ENCODE measurements at regions not wholly inside any gene's neighbourhood (a gene's known extent, or its start where the extent isn't known, plus 50 kb on each side); places are given as distances from the start of the nearest gene placed in this dataset.

DNA sequence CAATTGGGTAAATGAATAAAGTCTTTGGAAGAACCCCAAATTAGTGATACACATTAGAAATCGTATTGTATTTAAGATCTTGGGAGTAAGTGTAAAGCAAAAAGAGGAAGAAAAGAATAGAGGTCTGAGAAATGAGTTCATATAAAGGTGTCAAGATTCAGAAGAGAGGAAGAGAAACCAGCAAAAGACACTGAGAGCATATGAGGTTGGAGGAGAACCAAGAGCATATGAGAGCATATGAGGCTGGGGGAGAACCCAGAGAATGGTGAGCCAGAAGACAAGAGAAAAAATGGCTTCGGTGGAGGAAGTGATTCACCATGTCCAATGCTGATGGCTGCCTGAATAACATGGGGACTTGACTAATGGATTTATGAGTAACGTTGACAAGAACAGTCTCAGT, 620.1 kb upstream of the GCFC2 start:
- TF ChIP-seq, protein P1, sequence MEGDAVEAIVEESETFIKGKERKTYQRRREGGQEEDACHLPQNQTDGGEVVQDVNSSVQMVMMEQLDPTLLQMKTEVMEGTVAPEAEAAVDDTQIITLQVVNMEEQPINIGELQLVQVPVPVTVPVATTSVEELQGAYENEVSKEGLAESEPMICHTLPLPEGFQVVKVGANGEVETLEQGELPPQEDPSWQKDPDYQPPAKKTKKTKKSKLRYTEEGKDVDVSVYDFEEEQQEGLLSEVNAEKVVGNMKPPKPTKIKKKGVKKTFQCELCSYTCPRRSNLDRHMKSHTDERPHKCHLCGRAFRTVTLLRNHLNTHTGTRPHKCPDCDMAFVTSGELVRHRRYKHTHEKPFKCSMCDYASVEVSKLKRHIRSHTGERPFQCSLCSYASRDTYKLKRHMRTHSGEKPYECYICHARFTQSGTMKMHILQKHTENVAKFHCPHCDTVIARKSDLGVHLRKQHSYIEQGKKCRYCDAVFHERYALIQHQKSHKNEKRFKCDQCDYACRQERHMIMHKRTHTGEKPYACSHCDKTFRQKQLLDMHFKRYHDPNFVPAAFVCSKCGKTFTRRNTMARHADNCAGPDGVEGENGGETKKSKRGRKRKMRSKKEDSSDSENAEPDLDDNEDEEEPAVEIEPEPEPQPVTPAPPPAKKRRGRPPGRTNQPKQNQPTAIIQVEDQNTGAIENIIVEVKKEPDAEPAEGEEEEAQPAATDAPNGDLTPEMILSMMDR (conservative IDR thresholded peaks at IDR 0.05; ENCODE audit: low read depth, low read length) = no peak
- no peak for TF ChIP-seq EZH2 (IDR thresholded peaks at IDR 0.05; ENCODE audit: low read length, unreplicated experiment)
